Muscle layer of duodenum (tissue), 2 donors: ENCODE measurements at regions not wholly inside any gene's neighbourhood (a gene's known extent, or its start where the extent isn't known, plus 50 kb on each side); places are given as distances from the start of the nearest gene placed in this dataset.
"Not testable (repeated sequence)": the region's sequence is repeated elsewhere in the genome, so short reads cannot be mapped to it uniquely, and the experiment has no call there.

Experiments used
- H3K27ac ChIP-seq: one replicate; pipeline ENCODE4 v1.7.0; 2013; ENCODE audit warnings: mild to moderate bottlenecking, low read length
- H3K27me3 ChIP-seq: one replicate; pipeline ENCODE4 v1.7.0; 2013; ENCODE audit warnings: low read depth, mild to moderate bottlenecking, control low read depth, low read length
- H3K36me3 ChIP-seq, 2 donors: one replicate each; pipeline ENCODE4 v1.7.0; 2013; ENCODE audit warnings: low read length in 2 of 2, control low read depth in 1 of 2, mild to moderate bottlenecking in 1 of 2; ENCODE audit not compliant: insufficient read depth in 2 of 2, control insufficient read depth in 1 of 2
- H3K4me1 ChIP-seq, 2 donors: one replicate each; pipeline ENCODE4 v1.7.0; 2013; ENCODE audit warnings: low read length in 2 of 2, mild to moderate bottlenecking in 2 of 2, control low read depth in 1 of 2, moderate library complexity in 1 of 2; ENCODE audit not compliant: insufficient read depth in 2 of 2, control insufficient read depth in 1 of 2
- H3K4me3 ChIP-seq, 2 donors: one replicate each; pipeline ENCODE4 v1.7.0; 2013; ENCODE audit warnings: low read length in 2 of 2, low read depth in 1 of 2, mild to moderate bottlenecking in 1 of 2
- H3K9me3 ChIP-seq, 2 donors: one replicate each; pipeline ENCODE4 v1.7.0; 2013; ENCODE audit warnings: low read length in 2 of 2, control low read depth in 1 of 2, mild to moderate bottlenecking in 1 of 2; ENCODE audit not compliant: control insufficient read depth in 1 of 2
- donor health status: healthy.

DNA sequence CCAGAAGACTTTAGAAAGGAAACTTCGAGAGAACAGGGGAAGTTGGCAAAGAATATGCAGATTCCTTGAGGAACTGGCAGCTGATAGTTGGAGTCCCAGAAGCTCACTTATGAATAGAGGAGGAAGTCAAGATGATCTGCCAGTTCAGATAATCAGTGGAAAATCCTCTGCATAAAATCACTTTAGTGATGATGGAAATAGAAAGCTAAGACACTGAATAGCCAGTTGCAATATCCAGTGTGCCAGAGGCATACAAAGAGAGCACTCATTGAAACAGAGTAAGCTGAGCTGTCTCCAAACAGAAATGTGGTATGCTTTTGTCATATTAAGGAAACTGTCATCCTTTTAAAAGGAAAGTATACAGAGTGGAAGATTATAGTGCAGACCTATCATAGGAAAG is 1207.6 kb downstream of the OTOL1 start:
- Histone ChIP-seq H3K27ac (no peak overlapping the region), H3K9me3 (no peaks in the 10 kb centered on the region), H3K36me3 (no peaks in the 10 kb centered on the region), H3K27me3 (no peaks in the 10 kb centered on the region), H3K4me1 (peaks cover 0 to 6% of the 10 kb centered on the region in 2 donors), H3K4me3 (no peak overlapping the region)

DNA sequence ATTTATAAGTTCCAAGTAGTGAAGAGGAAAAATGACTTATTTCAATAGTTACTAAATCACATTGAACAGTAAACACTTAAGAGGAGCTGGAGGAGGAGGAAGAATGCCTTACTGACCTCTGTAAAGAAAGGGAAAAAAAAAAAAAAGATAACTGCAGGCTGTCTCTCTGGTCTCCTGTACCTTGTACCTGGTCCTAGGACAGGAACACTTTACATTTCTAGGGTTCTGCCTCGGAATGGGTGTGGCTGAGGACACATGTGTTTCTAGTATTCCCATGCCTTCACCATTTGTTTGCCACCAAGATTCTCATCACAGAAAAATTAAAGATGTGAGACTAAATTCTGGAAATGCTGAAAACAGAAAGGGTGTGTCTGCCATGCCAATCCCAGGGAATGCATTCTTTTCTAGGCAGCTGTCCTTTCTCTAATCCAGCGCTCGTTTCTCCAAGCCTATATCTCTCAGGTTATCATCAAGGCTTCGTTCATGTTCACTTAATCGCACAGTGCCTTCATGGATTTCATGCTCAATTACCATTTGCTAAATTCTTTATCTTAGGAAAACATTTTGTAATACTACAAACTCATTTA is 1208.3 kb downstream of the OTOL1 start:
- Histone ChIP-seq H3K27me3 (no peaks in the 10 kb centered on the region), H3K27ac (no peak overlapping the region), H3K4me3 (no peak overlapping the region), H3K36me3 (no peaks in the 10 kb centered on the region), H3K9me3 (no peaks in the 10 kb centered on the region), H3K4me1 (peaks cover 0 to 6% of the 10 kb centered on the region in 2 donors)

DNA sequence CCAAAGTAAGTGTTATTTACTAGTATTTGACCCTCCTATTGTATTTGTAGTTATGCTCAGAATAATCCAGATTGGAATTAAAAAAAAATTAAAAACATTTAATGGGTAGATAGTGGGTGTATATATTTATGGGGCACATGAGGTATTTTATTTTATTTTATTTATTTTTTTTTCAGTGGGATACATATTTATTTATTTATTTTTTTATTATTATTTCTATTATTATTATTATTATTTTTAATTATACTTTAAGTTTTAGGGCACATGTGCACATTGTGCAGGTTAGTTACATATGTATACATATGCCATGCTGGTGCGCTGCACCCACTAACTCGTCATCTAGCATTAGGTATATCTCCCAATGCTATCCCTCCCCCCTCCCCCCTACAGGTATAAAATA is 1211.8 kb downstream of the OTOL1 start:
- not testable (repeated sequence) for H3K36me3 ChIP-seq, H3K27me3 ChIP-seq, H3K4me3 ChIP-seq, H3K27ac ChIP-seq, H3K9me3 ChIP-seq
- H3K4me1 ChIP-seq = peaks cover 0 to 10% of the 10 kb centered on the region in 2 donors

DNA sequence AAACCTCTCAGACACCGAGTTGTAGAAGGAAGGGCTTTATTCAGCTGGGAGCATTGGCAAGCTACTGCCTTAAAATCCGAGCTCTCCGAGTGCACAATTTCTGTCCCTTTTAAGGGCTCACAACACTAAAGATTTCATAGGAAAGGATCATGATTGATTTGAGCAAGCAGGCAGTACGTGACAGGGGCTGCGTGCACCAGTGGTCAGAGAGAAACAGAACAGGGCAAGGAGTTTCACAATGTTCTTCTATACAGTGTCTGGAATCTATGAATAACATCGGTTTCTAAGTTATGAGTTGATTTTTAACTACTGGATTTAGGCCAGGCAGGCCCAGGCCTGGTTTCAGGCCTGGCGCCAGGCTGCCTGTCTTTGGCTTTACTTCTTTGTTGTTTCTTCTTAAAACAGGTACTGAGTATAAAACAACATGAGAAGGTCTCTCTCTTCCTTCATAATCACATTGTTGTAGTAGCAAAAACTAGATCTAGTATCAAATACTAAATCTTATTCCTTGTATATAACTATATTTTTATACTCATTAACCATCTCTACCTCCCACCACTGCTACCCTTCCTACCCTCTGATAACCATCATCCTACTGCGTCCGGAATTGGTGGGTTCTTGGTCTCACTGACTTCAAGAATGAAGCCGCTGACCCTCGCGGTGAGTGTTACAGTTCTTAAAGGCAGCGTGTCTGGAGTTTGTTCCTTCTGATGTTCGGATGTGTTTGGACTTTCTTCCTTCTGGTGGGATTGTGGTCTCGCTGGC is 1212.5 kb downstream of the OTOL1 start:
- H3K4me1 ChIP-seq, H3K27me3 ChIP-seq, H3K27ac ChIP-seq, H3K36me3 ChIP-seq, H3K4me3 ChIP-seq, H3K9me3 ChIP-seq: not testable (repeated sequence)

DNA sequence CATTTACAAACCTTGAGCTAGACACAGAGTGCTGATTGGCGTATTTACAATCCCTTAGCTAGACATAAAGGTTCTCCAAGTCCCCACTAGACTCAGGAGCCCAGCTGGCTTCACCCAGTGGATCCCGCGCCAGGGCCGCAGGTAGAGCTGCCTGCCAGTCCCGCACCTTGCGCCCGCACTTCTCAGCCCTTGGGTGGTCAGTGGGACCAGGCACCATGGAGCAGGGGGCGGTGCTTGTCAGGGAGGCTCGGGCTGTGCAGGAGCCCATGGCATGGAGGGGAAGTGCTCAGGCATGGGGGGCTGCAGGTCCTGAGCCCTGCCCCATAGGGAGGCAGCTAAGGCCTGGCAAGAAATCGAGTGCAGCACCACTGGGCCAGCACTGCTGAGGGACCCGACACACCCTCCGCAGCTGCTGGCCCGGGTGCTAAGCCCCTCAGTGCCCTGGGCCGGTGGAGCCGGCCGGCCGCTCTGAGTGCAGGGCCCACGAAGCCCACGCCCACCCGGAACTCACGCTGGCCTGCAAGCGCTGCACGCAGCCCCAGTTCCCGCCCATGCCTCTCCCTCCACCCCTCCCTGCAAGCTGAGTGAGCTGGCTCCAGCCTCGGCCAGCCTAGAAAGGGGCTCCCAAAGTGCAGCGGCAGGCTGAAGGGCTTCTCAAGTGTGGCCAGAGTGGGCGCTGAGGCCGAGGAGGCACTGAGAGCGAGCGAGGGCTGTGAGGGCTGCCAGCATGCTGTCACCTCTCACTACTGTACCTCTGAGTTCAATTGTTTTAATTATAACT is 1213.9 kb downstream of the OTOL1 start:
- H3K27me3 ChIP-seq = no peaks in the 10 kb centered on the region
- H3K4me3 ChIP-seq = no peak overlapping the region
- H3K9me3 ChIP-seq = no peaks in the 10 kb centered on the region
- H3K27ac ChIP-seq = no peak overlapping the region
- H3K36me3 ChIP-seq = no peaks in the 10 kb centered on the region
- peaks cover 0 to 4% of the 10 kb centered on the region in 2 donors for H3K4me1 ChIP-seq

DNA sequence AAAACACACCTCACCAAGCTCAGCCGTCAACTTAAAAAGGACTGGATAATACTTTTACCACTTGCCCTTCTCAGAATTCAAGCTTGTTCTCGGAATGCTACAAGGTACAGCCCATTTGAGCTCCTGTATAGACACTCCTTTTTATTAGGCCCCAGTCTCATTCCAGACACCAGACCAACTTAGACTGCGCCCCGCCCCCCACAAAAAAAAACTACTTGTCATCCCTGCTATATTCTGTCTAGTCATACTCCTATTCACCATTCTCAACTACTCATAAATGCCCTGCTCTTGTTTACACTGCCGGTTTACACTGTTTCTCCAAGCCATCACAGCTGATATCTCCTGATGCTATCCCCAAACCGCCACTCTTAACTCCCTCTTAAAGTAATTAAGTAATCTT is 1220.5 kb downstream of the OTOL1 start:
- not testable (repeated sequence) for H3K36me3 ChIP-seq, H3K4me1 ChIP-seq, H3K9me3 ChIP-seq, H3K27ac ChIP-seq, H3K4me3 ChIP-seq, H3K27me3 ChIP-seq

DNA sequence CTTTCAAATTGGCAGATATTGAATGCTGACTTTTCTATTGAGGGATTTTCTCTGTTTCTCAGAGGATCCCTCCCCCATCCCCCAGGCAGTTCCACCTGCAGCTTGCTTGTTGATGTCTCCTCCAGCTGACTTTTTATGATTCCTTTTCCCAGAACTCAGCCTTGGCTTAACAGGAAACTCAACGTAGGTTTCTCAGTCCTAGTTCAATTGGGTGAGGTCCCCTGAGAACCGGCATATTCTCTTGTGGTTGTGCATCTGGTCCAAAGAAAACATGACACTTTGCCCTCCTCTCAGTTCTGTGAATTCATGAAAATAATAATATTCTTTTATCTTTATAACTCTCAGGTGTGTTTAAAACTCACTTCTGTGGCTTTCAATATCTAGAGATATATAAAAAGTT is 1222.1 kb downstream of the OTOL1 start:
- H3K4me1 ChIP-seq = peaks cover 0 to 7% of the 10 kb centered on the region in 2 donors
- no peaks in the 10 kb centered on the region for H3K9me3 ChIP-seq
- no peaks in the 10 kb centered on the region for H3K27me3 ChIP-seq
- no peak overlapping the region for H3K4me3 ChIP-seq
- H3K36me3 ChIP-seq = no peaks in the 10 kb centered on the region
- no peak overlapping the region for H3K27ac ChIP-seq

DNA sequence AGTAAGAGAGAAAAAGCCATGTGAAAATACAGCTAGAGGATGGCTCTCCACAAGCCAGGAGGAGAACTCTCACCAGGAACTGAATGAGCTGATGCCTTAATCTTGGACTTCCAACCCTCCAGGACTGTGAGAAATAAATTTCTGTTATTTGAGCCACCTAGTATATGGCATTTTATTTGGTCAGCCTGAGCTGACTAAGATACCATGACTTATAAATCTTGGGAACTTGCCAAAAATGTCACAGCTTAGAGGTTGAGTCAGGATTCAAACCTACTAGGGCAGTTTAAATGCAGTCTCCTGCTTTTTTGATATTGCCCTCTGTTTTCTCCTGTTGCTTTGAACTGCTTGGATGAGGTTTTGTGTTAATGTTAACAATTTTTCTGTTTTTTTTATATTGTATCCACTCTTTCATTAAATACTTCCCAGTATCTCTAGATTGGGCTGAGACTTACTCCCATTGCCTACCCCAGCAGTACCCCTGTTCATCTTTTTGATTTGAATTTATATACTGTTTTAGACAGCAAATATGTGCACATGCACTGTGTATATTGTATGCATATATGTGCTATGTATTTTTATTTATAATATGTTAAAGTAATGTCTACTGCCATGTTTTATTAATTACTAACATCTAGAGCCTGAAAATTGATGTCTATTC is 1223.2 kb downstream of the OTOL1 start:
- no peaks in the 10 kb centered on the region for H3K9me3 ChIP-seq
- H3K27me3 ChIP-seq = no peaks in the 10 kb centered on the region
- H3K4me1 ChIP-seq = peaks cover 0 to 7% of the 10 kb centered on the region in 2 donors
- H3K27ac ChIP-seq = no peak overlapping the region
- no peaks in the 10 kb centered on the region for H3K36me3 ChIP-seq
- H3K4me3 ChIP-seq = no peak overlapping the region

DNA sequence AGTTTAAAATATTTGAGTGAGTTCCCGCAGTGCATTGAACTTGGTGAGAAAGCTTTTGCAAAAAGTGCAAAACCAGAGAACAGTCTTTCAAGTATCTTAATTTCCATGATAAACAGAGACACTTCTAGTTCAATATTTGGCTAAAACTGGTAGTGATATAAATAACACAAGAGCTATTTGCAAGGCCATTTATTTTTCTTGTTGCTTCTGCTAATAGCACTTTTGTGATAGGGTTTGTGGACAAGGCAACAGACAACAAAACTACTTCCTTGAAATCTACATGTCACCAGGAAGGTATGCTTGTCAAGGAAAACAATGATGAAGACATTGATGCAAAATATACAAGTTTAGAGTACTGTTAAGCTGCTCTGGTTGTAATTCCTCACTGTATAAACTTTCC is 1225.1 kb downstream of the OTOL1 start:
- Histone ChIP-seq H3K36me3 (no peaks in the 10 kb centered on the region), H3K4me3 (no peak overlapping the region), H3K9me3 (no peaks in the 10 kb centered on the region), H3K4me1 (peaks cover 0 to 7% of the 10 kb centered on the region in 2 donors), H3K27me3 (no peaks in the 10 kb centered on the region), H3K27ac (no peak overlapping the region)

DNA sequence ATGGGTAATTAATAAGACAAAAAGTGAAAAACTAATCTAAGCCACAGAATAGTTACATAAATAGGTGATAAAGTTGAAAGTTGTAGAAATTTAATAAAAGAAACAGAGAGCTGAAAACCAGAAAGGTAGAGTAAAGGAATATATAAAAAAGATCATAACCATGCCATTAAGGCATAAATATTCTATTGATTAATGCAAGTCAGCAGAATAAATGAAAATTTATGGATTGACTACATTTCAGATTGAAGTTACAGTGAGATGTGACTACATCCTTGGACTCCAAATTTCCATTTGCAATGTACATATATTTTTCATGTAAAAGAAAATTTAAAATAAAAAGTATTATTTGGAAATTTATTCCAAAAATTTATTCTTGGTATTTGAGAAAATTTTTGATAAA is 1225.7 kb downstream of the OTOL1 start:
- H3K9me3 ChIP-seq = no peaks in the 10 kb centered on the region
- H3K27ac ChIP-seq = no peak overlapping the region
- H3K4me3 ChIP-seq = no peak overlapping the region
- peaks cover 0 to 7% of the 10 kb centered on the region in 2 donors for H3K4me1 ChIP-seq
- no peaks in the 10 kb centered on the region for H3K36me3 ChIP-seq
- H3K27me3 ChIP-seq = no peaks in the 10 kb centered on the region

DNA sequence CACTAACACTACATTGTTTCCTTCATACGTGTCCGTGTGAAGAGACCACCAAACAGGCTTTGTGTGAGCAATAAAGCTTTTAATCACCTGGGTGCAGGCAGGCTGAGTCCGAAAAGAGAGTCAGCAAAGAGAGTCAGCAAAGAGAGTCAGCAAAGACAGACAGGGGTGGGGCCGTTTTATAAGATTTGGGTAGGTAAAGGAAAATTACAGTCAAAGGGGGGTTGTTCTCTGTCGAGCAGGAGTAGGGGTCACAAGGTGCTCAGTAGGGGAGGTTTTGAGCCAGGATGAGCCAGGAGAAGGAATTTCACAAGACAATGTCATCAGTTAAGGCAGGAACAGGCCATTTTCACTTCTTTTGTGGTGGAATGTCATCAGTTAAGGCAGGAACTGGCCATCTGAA is 1226.2 kb downstream of the OTOL1 start:
- H3K4me3 ChIP-seq, H3K27me3 ChIP-seq, H3K4me1 ChIP-seq, H3K27ac ChIP-seq, H3K9me3 ChIP-seq, H3K36me3 ChIP-seq: not testable (repeated sequence)
